ENCODE measurements at regions not wholly inside any gene's neighbourhood (a gene's known extent, or its start where the extent isn't known, plus 50 kb on each side); places are given as distances from the start of the nearest gene placed in this dataset.

DNA sequence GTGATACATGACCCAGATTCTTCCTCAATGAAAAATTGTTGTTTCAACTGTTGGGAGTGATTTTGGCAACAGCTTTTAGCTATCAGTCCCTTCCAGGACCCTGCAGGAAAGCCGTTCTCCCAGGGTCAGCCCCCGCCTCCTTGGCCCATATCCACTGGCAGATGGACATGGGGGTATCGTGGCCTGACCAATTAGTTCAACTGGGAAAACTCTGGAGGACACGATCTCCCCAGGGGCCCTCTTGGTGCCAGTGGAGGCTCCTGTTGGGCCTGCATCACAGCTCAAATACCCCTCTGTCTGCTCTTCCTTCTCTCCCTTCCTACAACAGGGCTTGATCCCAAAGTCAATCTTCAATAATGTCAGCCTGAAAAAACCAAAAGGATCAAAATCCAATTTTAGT is 272.5 kb upstream of the B3GAT1 start:
- no peak for FAIRE-seq
- no peak overlapping the region for H3K4me2 ChIP-seq (ENCODE audit: low read depth, low read length)
- ATAC-seq, result no peak
- ChIA-PET POLR2A (no interaction called here), CTCF (ENCODE audit: low intra/inter-chr PET ratio, low total read pairs) (no interaction called here)
- no peaks in the 10 kb centered on the region for H3K79me2 ChIP-seq (ENCODE audit: insufficient read depth, low read length)
- no peak overlapping the region for H3K4me3 ChIP-seq (replicated peaks in 1 of 3; ENCODE audit: insufficient read depth in 1 of 3, low read depth in 2 of 3, low read length in 3 of 3)
- no peaks in the 10 kb centered on the region for H3K4me1 ChIP-seq (ENCODE audit: insufficient read depth, low read length)
- BruUV-seq (replicated peaks), result no TSS peak
- H3K9me3 ChIP-seq (ENCODE audit: low read length), result no peaks in the 10 kb centered on the region
- H3K27ac ChIP-seq (ENCODE audit: extremely low read length, insufficient read depth, low read length), result no peak overlapping the region
- DNase-seq (ENCODE audit: low spot score), result no peak
- no peak overlapping the region for H2AFZ ChIP-seq (ENCODE audit: low read length)
- H4K20me1 ChIP-seq (ENCODE audit: insufficient read depth, low read length), result no peaks in the 10 kb centered on the region
- intact Hi-C loops (cut with micrococcal nuclease; ENCODE audit: unreplicated experiment) (no loop called here), in situ Hi-C loops (cut with HindIII; ENCODE audit: extremely low pct_ligation_motif_present, low pct_unique_long_range_greater_than_20kb) (no loop called here)
- WGBS (ENCODE audit: low lambda C conversion rate), result 0% methylated on average over 3 of the region's 4 CpGs
- H3K36me3 ChIP-seq (replicated peaks in 1 of 2; ENCODE audit: control insufficient read depth in 1 of 2, insufficient read depth in 2 of 2, low read length in 2 of 2), result no peaks in the 10 kb centered on the region
- no peak overlapping the region for H3K9ac ChIP-seq (ENCODE audit: insufficient read depth, low read depth, low read length)
- TF ChIP-seq ZNF17 (CRISPR knock-in tag; IDR thresholded peaks at IDR 0.05), result no peak
- TF ChIP-seq LRRFIP1 (CRISPR knock-in tag; conservative IDR thresholded peaks at IDR 0.05), result no peak
- TF ChIP-seq ZNF7 (CRISPR knock-in tag; IDR thresholded peaks at IDR 0.05), result no peak
- no peak for TF ChIP-seq SNAI1 (CRISPR knock-in tag; IDR thresholded peaks at IDR 0.05; ENCODE audit: borderline replicate concordance)
- 0 out of 5 replicates have a peak, but pooled peaks cover 0 to 3% of the 10 kb centered on the region in 2 experiments for H3K27me3 ChIP-seq (ENCODE audit: control insufficient read depth in 1 of 2, insufficient read depth in 2 of 2, low read length in 2 of 2)

GRCh38 chr11:134683860-134684259 is 271.8 kb upstream of the B3GAT1 start:
- intact Hi-C loops (cut with micrococcal nuclease; ENCODE audit: unreplicated experiment) (no loop called here), in situ Hi-C loops (cut with HindIII; ENCODE audit: extremely low pct_ligation_motif_present, low pct_unique_long_range_greater_than_20kb) (no loop called here)
- Histone ChIP-seq H3K4me3 (replicated peaks in 1 of 3; ENCODE audit: insufficient read depth in 1 of 3, low read depth in 2 of 3, low read length in 3 of 3) (no peak overlapping the region), H3K79me2 (ENCODE audit: insufficient read depth, low read length) (no peaks in the 10 kb centered on the region), H3K27me3 (ENCODE audit: control insufficient read depth in 1 of 2, insufficient read depth in 2 of 2, low read length in 2 of 2) (no peaks in the 10 kb centered on the region), H3K4me1 (ENCODE audit: insufficient read depth, low read length) (no peaks in the 10 kb centered on the region), H4K20me1 (ENCODE audit: insufficient read depth, low read length) (no peaks in the 10 kb centered on the region), H3K36me3 (replicated peaks in 1 of 2; ENCODE audit: control insufficient read depth in 1 of 2, insufficient read depth in 2 of 2, low read length in 2 of 2) (no peaks in the 10 kb centered on the region), H3K4me2 (ENCODE audit: low read depth, low read length) (no peak overlapping the region), H3K9me3 (ENCODE audit: low read length) (no peaks in the 10 kb centered on the region), H3K27ac (ENCODE audit: extremely low read length, insufficient read depth, low read length) (no peak overlapping the region), H2AFZ (ENCODE audit: low read length) (no peak overlapping the region), H3K9ac (ENCODE audit: insufficient read depth, low read depth, low read length) (no peak overlapping the region)
- no TSS peak for BruUV-seq (replicated peaks)
- DNase-seq (ENCODE audit: low spot score) (no peak), ATAC-seq (no peak), FAIRE-seq (no peak)
- ChIA-PET POLR2A (no interaction called here), CTCF (ENCODE audit: low intra/inter-chr PET ratio, low total read pairs) (no interaction called here)
- WGBS (ENCODE audit: low lambda C conversion rate), result 19% methylated on average over 2 of the region's 6 CpGs
- TF ChIP-seq ZNF703 (CRISPR knock-in tag; IDR thresholded peaks at IDR 0.05; ENCODE audit: borderline replicate concordance) (no peak), CENPT (CRISPR knock-in tag; IDR thresholded peaks at IDR 0.05; ENCODE audit: low read depth) (no peak), ZMYM3 (CRISPR knock-in tag; IDR thresholded peaks at IDR 0.05) (no peak), ZBTB44 (CRISPR knock-in tag; IDR thresholded peaks at IDR 0.05) (no peak)
